Prostate gland (tissue), 2 donors: ENCODE measurements at regions not wholly inside any gene's neighbourhood (a gene's known extent, or its start where the extent isn't known, plus 50 kb on each side); places are given as distances from the start of the nearest gene placed in this dataset.

Experiments used
- POLR2A ChIP-seq: fragments of 450-650 bp; IDR thresholded peaks from one replicate; pipeline ENCODE4 v1.6.1; 2016; ENCODE audit warnings: antibody characterized with exemption, mild to moderate bottlenecking
- POLR2AphosphoS5 ChIP-seq: sonication (generic); formaldehyde crosslinking; IDR thresholded peaks from one replicate; pipeline ENCODE4 v1.6.1; 2017; ENCODE audit warnings: antibody characterized with exemption
- TF ChIP-seq, protein P1 (sequence below), 4 experiments: fragments of 200-600 bp in 2 of 4; fragments of 450-650 bp in 2 of 4; sonication (generic) in 2 of 4; IDR thresholded peaks; 1 replicate in 3 of 4; 2 replicates in 1 of 4; pipeline ENCODE4 v1.5.1; 2016 to 2019; ENCODE audit warnings: antibody characterized with exemption in 4 of 4, mild to moderate bottlenecking in 2 of 4, moderate library complexity in 2 of 4

DNA sequence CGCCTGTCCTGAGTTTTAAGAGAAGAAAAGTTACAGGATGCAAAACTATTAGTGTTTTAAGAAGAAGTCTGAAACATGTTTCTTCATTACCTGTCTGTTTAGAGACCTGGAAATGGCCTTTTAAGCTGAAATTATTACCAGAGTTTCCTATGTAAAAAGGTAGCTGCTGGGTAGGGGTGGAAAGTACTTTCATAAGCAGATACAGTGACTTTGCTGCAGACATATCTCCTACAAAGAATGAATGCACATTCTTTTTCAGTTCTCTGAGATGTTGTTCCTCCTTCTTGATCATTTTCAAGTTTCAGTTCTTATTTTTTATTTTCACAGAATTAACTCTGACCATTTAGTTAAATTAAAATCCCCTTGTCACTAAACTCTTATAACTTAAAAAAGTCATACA, 1329.6 kb downstream of the KCNT2 start:
- TF ChIP-seq POLR2A = no peak
- TF ChIP-seq, protein P1, sequence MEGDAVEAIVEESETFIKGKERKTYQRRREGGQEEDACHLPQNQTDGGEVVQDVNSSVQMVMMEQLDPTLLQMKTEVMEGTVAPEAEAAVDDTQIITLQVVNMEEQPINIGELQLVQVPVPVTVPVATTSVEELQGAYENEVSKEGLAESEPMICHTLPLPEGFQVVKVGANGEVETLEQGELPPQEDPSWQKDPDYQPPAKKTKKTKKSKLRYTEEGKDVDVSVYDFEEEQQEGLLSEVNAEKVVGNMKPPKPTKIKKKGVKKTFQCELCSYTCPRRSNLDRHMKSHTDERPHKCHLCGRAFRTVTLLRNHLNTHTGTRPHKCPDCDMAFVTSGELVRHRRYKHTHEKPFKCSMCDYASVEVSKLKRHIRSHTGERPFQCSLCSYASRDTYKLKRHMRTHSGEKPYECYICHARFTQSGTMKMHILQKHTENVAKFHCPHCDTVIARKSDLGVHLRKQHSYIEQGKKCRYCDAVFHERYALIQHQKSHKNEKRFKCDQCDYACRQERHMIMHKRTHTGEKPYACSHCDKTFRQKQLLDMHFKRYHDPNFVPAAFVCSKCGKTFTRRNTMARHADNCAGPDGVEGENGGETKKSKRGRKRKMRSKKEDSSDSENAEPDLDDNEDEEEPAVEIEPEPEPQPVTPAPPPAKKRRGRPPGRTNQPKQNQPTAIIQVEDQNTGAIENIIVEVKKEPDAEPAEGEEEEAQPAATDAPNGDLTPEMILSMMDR (IDR thresholded peaks at IDR 0.05) = no peak
- no peak for TF ChIP-seq POLR2AphosphoS5
